IMR-90 (cell line): ENCODE measurements at regions not wholly inside any gene's neighbourhood (a gene's known extent, or its start where the extent isn't known, plus 50 kb on each side); places are given as distances from the start of the nearest gene placed in this dataset.

Source experiments
- ATAC-seq: fragments of 200-7000 bp; cut with Tn5 transposase; 2 replicates; pipeline ENCODE4 v1.9.1; 2020; ENCODE audit warnings: low read depth, mild to moderate bottlenecking, moderate library complexity
- BruUV-seq: library from RNA; stranded (reverse); fragments of 400-500 nt; replicated peaks from 2 replicates; lab custom pipeline; 2021; lab: Mats Ljungman, UMichigan
- CTCF ChIA-PET: fragments of 300-600 bp; formaldehyde crosslinking; extraction: SDS; loops from one replicate; lab custom pipeline; 2021; ENCODE audit warnings: antibody characterized with exemption; lab: Yijun Ruan, JAX
- POLR2A ChIA-PET: fragments of 300-600 bp; sonication (Branson Sonifier 250); formaldehyde crosslinking; loops from one replicate; lab custom pipeline; 2022; ENCODE audit warnings: antibody characterized with exemption; ENCODE audit not compliant: unreplicated experiment; lab: Charles Lee
- DNase-seq: peaks from one replicate; pipeline ENCODE4 v3.0.0; 2013
- H2AFZ ChIP-seq: replicated peaks from 2 replicates; pipeline ENCODE3; 2013; ENCODE audit warnings: low read length, mild to moderate bottlenecking; ENCODE audit not compliant: poor library complexity
- H2AK5ac ChIP-seq: 2 replicates; pipeline ENCODE4 v1.6.1; 2013; ENCODE audit warnings: low read depth, low read length, inconsistent platforms
- H2AK9ac ChIP-seq: replicated peaks from 2 replicates; pipeline ENCODE3; 2013; ENCODE audit warnings: mild to moderate bottlenecking, low read depth, low read length, moderate library complexity; ENCODE audit not compliant: poor library complexity
- H2BK120ac ChIP-seq: 2 replicates; pipeline ENCODE4 v1.6.1; 2013; ENCODE audit warnings: low read depth, low read length, inconsistent platforms
- H2BK15ac ChIP-seq: 3 replicates; pipeline ENCODE4 v1.6.1; 2013; ENCODE audit warnings: low read depth, low read length, inconsistent platforms
- H2BK20ac ChIP-seq: 2 replicates; pipeline ENCODE4 v1.6.1; 2013; ENCODE audit warnings: low read depth, mild to moderate bottlenecking, inconsistent platforms, low read length, moderate library complexity
- H2BK5ac ChIP-seq: 2 replicates; pipeline ENCODE4 v1.6.1; 2013; ENCODE audit warnings: mild to moderate bottlenecking, low read depth, low read length, inconsistent platforms; ENCODE audit not compliant: poor library complexity, severe bottlenecking
- H3K14ac ChIP-seq: replicated peaks from 2 replicates; pipeline ENCODE4 v1.6.1; 2013; ENCODE audit warnings: low read depth, low read length, inconsistent platforms
- H3K18ac ChIP-seq: 2 replicates; pipeline ENCODE4 v1.6.1; 2013; ENCODE audit warnings: low read depth, low read length, control low read depth
- H3K23ac ChIP-seq: 2 replicates; pipeline ENCODE4 v1.6.1; 2013; ENCODE audit warnings: low read depth, low read length, inconsistent platforms
- H3K27ac ChIP-seq: 2 replicates; pipeline ENCODE4 v1.5.1; 2013; ENCODE audit warnings: mild to moderate bottlenecking, control low read depth, low read length; ENCODE audit not compliant: insufficient read depth
- H3K27me3 ChIP-seq: 2 replicates; pipeline ENCODE4 v1.6.1; 2013; ENCODE audit warnings: low read length; ENCODE audit not compliant: control insufficient read depth, insufficient read depth
- H3K36me3 ChIP-seq: 2 replicates; pipeline ENCODE4 v1.6.1; 2013; ENCODE audit warnings: low read length, mixed read lengths; ENCODE audit not compliant: control insufficient read depth, insufficient read depth
- H3K4ac ChIP-seq: 2 replicates; pipeline ENCODE4 v1.6.1; 2013; ENCODE audit warnings: low read depth, low read length, inconsistent platforms
- H3K4me1 ChIP-seq: 2 replicates; pipeline ENCODE4 v1.6.1; 2013; ENCODE audit warnings: low read length, mixed read lengths; ENCODE audit not compliant: control insufficient read depth, insufficient read depth
- H3K4me2 ChIP-seq: 2 replicates; pipeline ENCODE4 v1.6.1; 2013; ENCODE audit warnings: low read depth, mild to moderate bottlenecking, control low read depth, low read length, moderate library complexity
- H3K4me3 ChIP-seq: 2 replicates; pipeline ENCODE4 v1.5.1; 2013; ENCODE audit warnings: low read depth, mild to moderate bottlenecking, control low read depth, low read length, moderate library complexity; ENCODE audit not compliant: insufficient read depth
- H3K56ac ChIP-seq: 2 replicates; pipeline ENCODE4 v1.6.1; 2013; ENCODE audit warnings: low read length, inconsistent platforms; ENCODE audit not compliant: insufficient read depth; ENCODE audit errors: extremely low read depth
- H3K79me1 ChIP-seq, 2 experiments: 2 replicates each; pipeline ENCODE4 v1.6.1; 2013; ENCODE audit warnings: low read length in 2 of 2, inconsistent platforms in 1 of 2, low read depth in 1 of 2
- H3K9ac ChIP-seq: 2 replicates; pipeline ENCODE4 v1.6.1; 2013; ENCODE audit warnings: low read depth, low read length, control low read depth
- H3K9me1 ChIP-seq: 2 replicates; pipeline ENCODE4 v1.6.1; 2013; ENCODE audit warnings: low read length, inconsistent platforms; ENCODE audit not compliant: insufficient read depth
- H3K9me3 ChIP-seq: 2 replicates; pipeline ENCODE4 v1.6.1; 2013; ENCODE audit warnings: low read length; ENCODE audit not compliant: control insufficient read depth, insufficient read depth
- H4K20me1 ChIP-seq: 2 replicates; pipeline ENCODE4 v1.6.1; 2013; ENCODE audit warnings: low read length, inconsistent platforms; ENCODE audit not compliant: insufficient read depth
- H4K5ac ChIP-seq: 2 replicates; pipeline ENCODE4 v1.6.1; 2013; ENCODE audit warnings: mild to moderate bottlenecking, low read depth, low read length, control low read depth
- H4K8ac ChIP-seq, 2 experiments: 2 replicates each; pipeline ENCODE4 v1.6.1; 2013; ENCODE audit warnings: low read depth in 2 of 2, low read length in 2 of 2, control low read depth in 1 of 2, inconsistent platforms in 1 of 2
- H4K91ac ChIP-seq: 2 replicates; pipeline ENCODE4 v1.6.1; 2013; ENCODE audit warnings: low read depth, low read length, inconsistent platforms; ENCODE audit not compliant: insufficient read depth
- BHLHE40 ChIP-seq: fragments of 150-350 bp; IDR thresholded peaks from 2 replicates; pipeline ENCODE4 v1.6.1; 2016; ENCODE audit warnings: mild to moderate bottlenecking, low read depth, low read length
- CEBPB ChIP-seq: IDR thresholded peaks from 2 replicates; pipeline ENCODE4 v1.6.1; 2012; ENCODE audit warnings: low read depth, low read length, improper control_type of control experiment
- CHD1 ChIP-seq: IDR thresholded peaks from 2 replicates; pipeline ENCODE4 v1.6.1; 2012; ENCODE audit warnings: low read depth, low read length, improper control_type of control experiment
- CTCF ChIP-seq: conservative IDR thresholded peaks from 2 replicates; pipeline ENCODE4 v1.5.1; 2012; ENCODE audit warnings: mild to moderate bottlenecking, low read depth, low read length, improper control_type of control experiment
- ELK1 ChIP-seq: fragments of 150-350 bp; IDR thresholded peaks from 2 replicates; pipeline ENCODE4 v1.6.1; 2016; ENCODE audit warnings: low read depth, mild to moderate bottlenecking, low read length, moderate library complexity, borderline replicate concordance
- FOS ChIP-seq: fragments of 150-350 bp; IDR thresholded peaks from 2 replicates; pipeline ENCODE4 v1.6.1; 2016; ENCODE audit warnings: low read depth, low read length
- MAFK ChIP-seq: IDR thresholded peaks from 2 replicates; pipeline ENCODE4 v1.6.1; 2012; ENCODE audit warnings: low read depth, low read length, improper control_type of control experiment
- MAZ ChIP-seq: IDR thresholded peaks from 2 replicates; pipeline ENCODE4 v1.6.1; 2012; ENCODE audit warnings: low read depth, mild to moderate bottlenecking, low read length, improper control_type of control experiment, moderate library complexity, borderline replicate concordance
- MXI1 ChIP-seq: IDR thresholded peaks from 2 replicates; pipeline ENCODE4 v1.6.1; 2012; ENCODE audit warnings: low read depth, mild to moderate bottlenecking, low read length, moderate library complexity, borderline replicate concordance
- NFE2L2 ChIP-seq: fragments of 150-350 bp; IDR thresholded peaks from 2 replicates; pipeline ENCODE4 v1.6.1; 2016; ENCODE audit warnings: low read depth, mild to moderate bottlenecking, low read length
- POLR2A ChIP-seq: IDR thresholded peaks from 2 replicates; pipeline ENCODE4 v1.6.1; 2012; ENCODE audit warnings: mild to moderate bottlenecking, low read depth, low read length
- RAD21 ChIP-seq: IDR thresholded peaks from 2 replicates; pipeline ENCODE4 v1.6.1; 2012; ENCODE audit warnings: low read length, improper control_type of control experiment
- RCOR1 ChIP-seq: IDR thresholded peaks from 2 replicates; pipeline ENCODE4 v1.6.1; 2012; ENCODE audit warnings: mild to moderate bottlenecking, low read length, improper control_type of control experiment; ENCODE audit not compliant: insufficient replicate concordance
- RFX5 ChIP-seq: IDR thresholded peaks from 2 replicates; pipeline ENCODE4 v1.8.0; 2012; ENCODE audit warnings: low read depth, mild to moderate bottlenecking, low read length, moderate library complexity
- SMC3 ChIP-seq: fragments of 150-350 bp; IDR thresholded peaks from 2 replicates; pipeline ENCODE4 v1.6.1; 2016; ENCODE audit warnings: low read depth, mild to moderate bottlenecking, antibody characterized with exemption, low read length, moderate library complexity
- USF2 ChIP-seq: fragments of 150-350 bp; IDR thresholded peaks from 2 replicates; pipeline ENCODE4 v1.6.1; 2017; ENCODE audit warnings: mild to moderate bottlenecking, antibody characterized with exemption, low read length, low read depth
- WGBS, 2 experiments: methylation state at CpG; one replicate each; pipeline versions ENCODE4 v1.1.5 to v1.1.7; 2013; ENCODE audit warnings: missing lambda C conversion rate in 2 of 2; ENCODE audit not compliant: insufficient read length in 1 of 2; ENCODE audit errors: extremely low coverage in 2 of 2; 5-methylcytosine and 5-hydroxymethylcytosine counted together
- dilution Hi-C: fragments of 300-500 bp; cut with HindIII; formaldehyde crosslinking; loops from one replicate; pipeline ENCODE4 v1.14.3; 2018; ENCODE audit warnings: low sequenced_read_pairs; ENCODE audit not compliant: unreplicated experiment
- in situ Hi-C: fragments of 300-500 bp; cut with MboI; formaldehyde crosslinking; loops from 3 replicates; pipeline ENCODE4 v1.14.3; 2019; ENCODE audit warnings: low sequenced_read_pairs, inconsistent platforms, mixed read lengths
- intact Hi-C: fragments of 100-400 bp; cut with micrococcal nuclease; formaldehyde crosslinking; loops from 2 replicates; pipeline ENCODE4 v1.10.0; 2022

GRCh38 chr1:113216664-113217063 lies 143.7 kb downstream of the LRIG2 start:
- Histone ChIP-seq H3K9me1 (no peaks in the 10 kb centered on the region), H3K18ac (no peak overlapping the region), H3K4ac (no peak overlapping the region), H2BK20ac (no peak overlapping the region), H4K5ac (no peak overlapping the region), H2BK120ac (no peak overlapping the region), H2BK15ac (no peak overlapping the region), H3K9ac (no peak overlapping the region), H3K27ac (no peak overlapping the region), H2AK9ac (no peak overlapping the region), H3K27me3 (peaks cover 13% of the 10 kb centered on the region; the same call in 1 of the 2 replicates), H4K8ac (no peak overlapping the region), H3K56ac (no peak overlapping the region), H3K9me3 (no peaks in the 10 kb centered on the region), H4K20me1 (no peaks in the 10 kb centered on the region), H3K79me1 (no peaks in the 10 kb centered on the region), H2AFZ (no peak overlapping the region), H2BK5ac (no peak overlapping the region), H3K4me2 (no peak overlapping the region), H3K36me3 (no peaks in the 10 kb centered on the region), H3K4me3 (no peak overlapping the region), H3K4me1 (no peaks in the 10 kb centered on the region), H3K23ac (no peak overlapping the region), H3K14ac (no peak overlapping the region), H4K91ac (no peak overlapping the region), H2AK5ac (no peak overlapping the region)
- in situ Hi-C loops = no loop called here
- ATAC-seq (no peak), DNase-seq (no peak)
- no peak for TF ChIP-seq BHLHE40
- TF ChIP-seq NFE2L2 = no peak
- no peak for TF ChIP-seq MAFK
- TF ChIP-seq MAZ = no peak
- TF ChIP-seq RCOR1 = no peak
- no peak for TF ChIP-seq SMC3
- TF ChIP-seq POLR2A = no peak
- TF ChIP-seq MXI1 = no peak
- TF ChIP-seq USF2 = no peak
- no peak for TF ChIP-seq ELK1
- TF ChIP-seq CTCF = no peak
- no peak for TF ChIP-seq RFX5
- no peak for TF ChIP-seq CEBPB
- no peak for TF ChIP-seq FOS
- TF ChIP-seq CHD1 = no peak
- no peak for TF ChIP-seq RAD21
- intact Hi-C loops = no loop called here
- no TSS peak for BruUV-seq
- CTCF ChIA-PET = no interaction called here
- POLR2A ChIA-PET = no interaction called here
- dilution Hi-C loops = no loop called here
- no CpG with 5 or more reads among the region's 3 CpGs for WGBS, 2 experiments
